ENCODE measurements at regions not wholly inside any gene's neighbourhood (a gene's known extent, or its start where the extent isn't known, plus 50 kb on each side); places are given as distances from the start of the nearest gene placed in this dataset.
A peak's percentile ranks its signal among the peaks of the same experiment; 100 is the strongest.

DNA sequence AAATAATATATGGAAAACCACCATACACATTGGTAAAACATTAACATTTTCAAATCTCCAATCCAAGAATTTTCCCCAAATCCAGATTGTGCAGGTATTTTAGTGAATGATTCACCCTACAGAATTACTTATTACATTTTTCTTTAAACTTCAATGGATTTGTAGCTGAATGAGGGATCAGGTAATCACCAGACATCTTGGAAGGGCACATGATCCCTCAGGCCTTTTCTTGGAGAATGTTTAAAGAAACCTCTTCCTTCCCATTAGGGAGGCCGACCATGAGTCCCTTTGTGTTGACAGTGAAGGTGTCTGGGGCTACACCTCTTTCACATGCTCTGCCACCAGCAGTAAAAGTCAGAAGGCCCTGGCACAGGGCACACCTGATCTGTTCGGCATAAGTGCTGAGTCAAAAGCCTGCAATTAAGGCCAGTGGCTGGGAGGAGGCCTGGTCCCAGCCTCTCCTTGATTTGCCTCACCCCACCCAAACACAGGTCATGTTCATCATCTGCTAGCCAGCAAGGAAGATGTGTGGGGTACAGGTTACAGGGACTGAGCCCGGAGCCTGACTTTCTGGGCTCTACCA, 207.7 kb downstream of the SNX10 start:
- H3K36me3 Mint-ChIP-seq (ENCODE audit: low read depth) = no peaks in the 10 kb centered on the region

DNA sequence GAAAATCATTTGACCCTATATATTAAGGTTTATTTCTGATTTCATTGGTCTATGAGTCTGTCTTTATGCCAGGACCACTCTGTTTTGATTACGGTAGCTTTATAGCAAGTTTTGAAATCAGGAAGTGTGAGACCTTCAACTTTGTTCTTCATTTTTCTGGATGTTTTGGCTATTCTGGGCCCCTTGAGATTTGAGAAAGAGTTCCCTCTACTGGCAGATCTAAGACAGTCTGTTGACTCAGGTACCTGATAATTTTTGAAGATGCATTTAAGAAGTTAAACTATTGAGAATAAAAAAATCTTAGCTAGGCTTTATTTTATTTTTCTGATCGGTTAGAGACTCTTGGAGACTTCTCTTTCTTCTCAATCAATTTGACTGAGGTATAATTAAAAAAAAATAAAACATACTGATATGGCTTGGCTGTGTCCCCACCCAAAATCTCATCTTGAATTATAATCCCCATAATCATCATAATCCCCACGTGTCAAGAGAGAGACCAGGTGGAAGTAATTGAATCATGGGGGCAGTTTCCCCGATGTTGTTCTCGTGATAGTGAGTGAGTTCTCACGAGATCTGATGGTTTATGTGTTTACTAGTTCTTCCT, 209.2 kb downstream of the SNX10 start:
- no peak overlapping the region for H3K27ac Mint-ChIP-seq

More for the DNA sequence above, 207.7 kb downstream of the SNX10 start:
- Histone ChIP-seq H3K27me3 (ENCODE audit: control insufficient read depth, insufficient read depth, low read length, poor library complexity, severe bottlenecking) (no peaks in the 10 kb centered on the region), H3K9me3 (ENCODE audit: control insufficient read depth, low read length) (no peaks in the 10 kb centered on the region), H3K27ac (ENCODE audit: low read depth, low read length) (no peak overlapping the region), H3K9ac (ENCODE audit: extremely low read depth, low read length, poor library complexity, severe bottlenecking) (no peak overlapping the region), H3K4me3 (ENCODE audit: low read length) (no peak overlapping the region), H3K36me3 (ENCODE audit: control insufficient read depth, insufficient read depth, low read length) (no peaks in the 10 kb centered on the region), H3K4me1 (ENCODE audit: control insufficient read depth, insufficient read depth, low read length) (no peaks in the 10 kb centered on the region)
- H3K27ac Mint-ChIP-seq = no peak overlapping the region
- TF ChIP-seq, protein P1, sequence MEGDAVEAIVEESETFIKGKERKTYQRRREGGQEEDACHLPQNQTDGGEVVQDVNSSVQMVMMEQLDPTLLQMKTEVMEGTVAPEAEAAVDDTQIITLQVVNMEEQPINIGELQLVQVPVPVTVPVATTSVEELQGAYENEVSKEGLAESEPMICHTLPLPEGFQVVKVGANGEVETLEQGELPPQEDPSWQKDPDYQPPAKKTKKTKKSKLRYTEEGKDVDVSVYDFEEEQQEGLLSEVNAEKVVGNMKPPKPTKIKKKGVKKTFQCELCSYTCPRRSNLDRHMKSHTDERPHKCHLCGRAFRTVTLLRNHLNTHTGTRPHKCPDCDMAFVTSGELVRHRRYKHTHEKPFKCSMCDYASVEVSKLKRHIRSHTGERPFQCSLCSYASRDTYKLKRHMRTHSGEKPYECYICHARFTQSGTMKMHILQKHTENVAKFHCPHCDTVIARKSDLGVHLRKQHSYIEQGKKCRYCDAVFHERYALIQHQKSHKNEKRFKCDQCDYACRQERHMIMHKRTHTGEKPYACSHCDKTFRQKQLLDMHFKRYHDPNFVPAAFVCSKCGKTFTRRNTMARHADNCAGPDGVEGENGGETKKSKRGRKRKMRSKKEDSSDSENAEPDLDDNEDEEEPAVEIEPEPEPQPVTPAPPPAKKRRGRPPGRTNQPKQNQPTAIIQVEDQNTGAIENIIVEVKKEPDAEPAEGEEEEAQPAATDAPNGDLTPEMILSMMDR (conservative IDR thresholded peaks at IDR 0.05) = no peak
- WGBS, 2 experiments (ENCODE audit: insufficient coverage in 1 of 2, insufficient read length in 1 of 2) = 91 to 100% methylated on average over 1 to 3 of the region's 3 CpGs
- no peaks in the 10 kb centered on the region for H3K27me3 Mint-ChIP-seq (ENCODE audit: insufficient read depth)
- H3K9me3 Mint-ChIP-seq = no peaks in the 10 kb centered on the region
- no peak for DNase-seq
- H3K4me3 Mint-ChIP-seq = no peak overlapping the region
- no peaks in the 10 kb centered on the region for H3K4me1 Mint-ChIP-seq

GRCh38 chr7:26504411-26505120, 212.9 kb downstream of the SNX10 start:
- Histone ChIP-seq H3K4me1 (ENCODE audit: control insufficient read depth, insufficient read depth, low read length) (no peaks in the 10 kb centered on the region), H3K9ac (ENCODE audit: extremely low read depth, low read length, poor library complexity, severe bottlenecking) (no peak overlapping the region), H3K9me3 (ENCODE audit: control insufficient read depth, low read length) (no peaks in the 10 kb centered on the region), H3K27me3 (ENCODE audit: control insufficient read depth, insufficient read depth, low read length, poor library complexity, severe bottlenecking) (no peaks in the 10 kb centered on the region), H3K4me3 (ENCODE audit: low read length) (no peak overlapping the region), H3K36me3 (ENCODE audit: control insufficient read depth, insufficient read depth, low read length) (no peaks in the 10 kb centered on the region), H3K27ac (ENCODE audit: low read depth, low read length) (no peak overlapping the region)
- no peak for DNase-seq
- TF ChIP-seq, protein P1 (conservative IDR thresholded peaks at IDR 0.05) = no peak
- Mint-ChIP-seq H3K27ac (no peak overlapping the region), H3K27me3 (ENCODE audit: insufficient read depth) (no peaks in the 10 kb centered on the region), H3K4me3 (no peak overlapping the region), H3K36me3 (ENCODE audit: low read depth) (no peaks in the 10 kb centered on the region), H3K4me1 (peaks cover 2% of the 10 kb centered on the region), H3K9me3 (no peaks in the 10 kb centered on the region)
- WGBS, 2 experiments (ENCODE audit: insufficient coverage in 1 of 2, insufficient read length in 1 of 2) = 89 to 94% methylated on average over 3 to 6 of the region's 6 CpGs

More for the DNA sequence above, 209.2 kb downstream of the SNX10 start:
- 64 to 87% methylated on average over 3 to 5 of the region's 6 CpGs for WGBS, 2 experiments (ENCODE audit: insufficient coverage in 1 of 2, insufficient read length in 1 of 2)
- H3K4me3 Mint-ChIP-seq = no peak overlapping the region
- Histone ChIP-seq H3K9ac (ENCODE audit: extremely low read depth, low read length, poor library complexity, severe bottlenecking) (no peak overlapping the region), H3K4me3 (ENCODE audit: low read length) (no peak overlapping the region), H3K4me1 (ENCODE audit: control insufficient read depth, insufficient read depth, low read length) (no peaks in the 10 kb centered on the region), H3K36me3 (ENCODE audit: control insufficient read depth, insufficient read depth, low read length) (no peaks in the 10 kb centered on the region), H3K27me3 (ENCODE audit: control insufficient read depth, insufficient read depth, low read length, poor library complexity, severe bottlenecking) (no peaks in the 10 kb centered on the region), H3K27ac (ENCODE audit: low read depth, low read length) (no peak overlapping the region), H3K9me3 (ENCODE audit: control insufficient read depth, low read length) (no peaks in the 10 kb centered on the region)
- TF ChIP-seq, protein P1 (conservative IDR thresholded peaks at IDR 0.05) = peak; percentile 82
- no peaks in the 10 kb centered on the region for H3K36me3 Mint-ChIP-seq (ENCODE audit: low read depth)
- H3K9me3 Mint-ChIP-seq = no peaks in the 10 kb centered on the region
- H3K27me3 Mint-ChIP-seq (ENCODE audit: insufficient read depth) = no peaks in the 10 kb centered on the region
- no peak for DNase-seq
- H3K4me1 Mint-ChIP-seq = no peaks in the 10 kb centered on the region
